ENCODE measurements at regions not wholly inside any gene's neighbourhood (a gene's known extent, or its start where the extent isn't known, plus 50 kb on each side); places are given as distances from the start of the nearest gene placed in this dataset.
"Not testable (repeated sequence)": the region's sequence is repeated elsewhere in the genome, so short reads cannot be mapped to it uniquely, and the experiment has no call there.

DNA sequence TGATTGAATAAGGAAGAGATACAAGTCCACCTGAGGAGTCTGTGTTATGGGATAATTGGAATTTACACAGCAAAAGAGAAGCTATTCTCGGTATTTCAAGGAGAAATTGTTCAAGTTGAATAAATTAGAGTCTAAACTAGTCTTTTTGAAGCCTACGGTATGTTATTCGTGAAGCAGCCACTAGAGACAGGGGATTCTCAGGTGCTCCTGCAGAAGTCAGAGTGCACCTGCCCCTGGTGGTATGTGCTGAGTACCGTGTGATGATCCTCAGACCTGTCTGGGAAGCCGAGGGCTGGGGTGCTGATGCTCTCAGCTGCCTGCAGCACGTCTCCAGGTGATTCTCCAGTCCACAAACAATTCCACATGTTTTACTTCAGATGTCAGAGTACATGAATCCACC, 1171.7 kb downstream of the RPIA start:
- TF ChIP-seq, protein P1, sequence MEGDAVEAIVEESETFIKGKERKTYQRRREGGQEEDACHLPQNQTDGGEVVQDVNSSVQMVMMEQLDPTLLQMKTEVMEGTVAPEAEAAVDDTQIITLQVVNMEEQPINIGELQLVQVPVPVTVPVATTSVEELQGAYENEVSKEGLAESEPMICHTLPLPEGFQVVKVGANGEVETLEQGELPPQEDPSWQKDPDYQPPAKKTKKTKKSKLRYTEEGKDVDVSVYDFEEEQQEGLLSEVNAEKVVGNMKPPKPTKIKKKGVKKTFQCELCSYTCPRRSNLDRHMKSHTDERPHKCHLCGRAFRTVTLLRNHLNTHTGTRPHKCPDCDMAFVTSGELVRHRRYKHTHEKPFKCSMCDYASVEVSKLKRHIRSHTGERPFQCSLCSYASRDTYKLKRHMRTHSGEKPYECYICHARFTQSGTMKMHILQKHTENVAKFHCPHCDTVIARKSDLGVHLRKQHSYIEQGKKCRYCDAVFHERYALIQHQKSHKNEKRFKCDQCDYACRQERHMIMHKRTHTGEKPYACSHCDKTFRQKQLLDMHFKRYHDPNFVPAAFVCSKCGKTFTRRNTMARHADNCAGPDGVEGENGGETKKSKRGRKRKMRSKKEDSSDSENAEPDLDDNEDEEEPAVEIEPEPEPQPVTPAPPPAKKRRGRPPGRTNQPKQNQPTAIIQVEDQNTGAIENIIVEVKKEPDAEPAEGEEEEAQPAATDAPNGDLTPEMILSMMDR (IDR thresholded peaks at IDR 0.05; ENCODE audit: insufficient read depth, low read depth, low read length): not testable (repeated sequence)
- TF ChIP-seq EZH2 (IDR thresholded peaks at IDR 0.05; ENCODE audit: insufficient read depth, low read length): not testable (repeated sequence)
